ENCODE measurements at regions not wholly inside any gene's neighbourhood (a gene's known extent, or its start where the extent isn't known, plus 50 kb on each side); places are given as distances from the start of the nearest gene placed in this dataset.

DNA sequence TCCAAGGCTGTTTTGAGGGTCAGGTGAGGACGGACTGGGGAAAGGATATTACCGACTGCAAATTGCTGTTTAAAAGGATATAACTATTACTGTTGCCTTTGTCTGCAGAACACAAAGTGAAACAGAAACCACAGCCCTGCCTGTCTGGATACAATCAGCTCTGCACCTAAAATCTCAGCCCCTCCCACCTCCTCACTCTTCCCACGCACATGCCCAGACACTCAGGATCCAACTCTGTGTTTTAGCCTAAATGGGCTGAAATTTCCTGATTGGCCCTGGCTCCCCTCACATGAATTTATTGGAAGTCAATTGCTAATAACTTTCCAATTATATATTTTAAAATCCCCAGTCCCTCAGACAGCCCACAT, 176.3 kb upstream of the PPP1R26 start:
- Histone ChIP-seq H3K9me3 (replicated peaks; ENCODE audit: control insufficient read depth, insufficient read depth, low read depth, low read length) (no peaks in the 10 kb centered on the region), H3K9me1 (ENCODE audit: control insufficient read depth, insufficient read depth, low read length) (no peaks in the 10 kb centered on the region), H3K9ac (ENCODE audit: insufficient read depth in 1 of 2, low read depth in 2 of 2, low read length in 2 of 2) (no peak overlapping the region), H3K36me3 (ENCODE audit: control insufficient read depth, insufficient read depth, low read length) (no peaks in the 10 kb centered on the region), H3K27ac (ENCODE audit: extremely low read depth, low read depth, low read length) (no peak overlapping the region), H3K4me3 (no peak overlapping the region), H3K79me2 (ENCODE audit: control insufficient read depth, insufficient read depth, low read length) (no peaks in the 10 kb centered on the region), H2AFZ (ENCODE audit: low read depth, low read length) (no peak overlapping the region), H3K27me3 (ENCODE audit: control insufficient read depth in 2 of 2, insufficient read depth in 2 of 2, low read length in 2 of 2) (peaks cover 12 to 65% of the 10 kb centered on the region in 2 experiments; a peak in 3 of 5 replicates), H4K20me1 (replicated peaks; ENCODE audit: control insufficient read depth, insufficient read depth, low read length) (0 out of 2 replicates have a peak, but pooled peaks cover 4% of the 10 kb centered on the region), H3K4me1 (replicated peaks in 1 of 2; ENCODE audit: control insufficient read depth in 2 of 2, insufficient read depth in 2 of 2, low read length in 2 of 2) (no peaks in the 10 kb centered on the region), H3K4me2 (ENCODE audit: insufficient read depth, low read length) (no peak overlapping the region)
- 0% methylated on average over 3 of the region's 3 CpGs for WGBS (ENCODE audit: insufficient coverage, low coverage, missing lambda C conversion rate)
- intact Hi-C loops (cut with micrococcal nuclease) (no loop called here), in situ Hi-C loops (cut with MboI) (no loop called here)
- no peak for ATAC-seq
- no TSS peak for BruUV-seq (replicated peaks)
- no peak for DNase-seq (ENCODE audit: extremely low read depth in 1 of 4, low spot score in 3 of 4)
- POLR2A ChIA-PET = interaction anchor here (0.7 to 1.2 kb wide), 2 partner anchors 15 to 375 kb away, joined by 4 read pairs; no protein-coding TSS in a partner anchor
- no peak for FAIRE-seq
- CTCF ChIA-PET (ENCODE audit: low intra/inter-chr PET ratio) = no interaction called here
- TF ChIP-seq, protein P1, sequence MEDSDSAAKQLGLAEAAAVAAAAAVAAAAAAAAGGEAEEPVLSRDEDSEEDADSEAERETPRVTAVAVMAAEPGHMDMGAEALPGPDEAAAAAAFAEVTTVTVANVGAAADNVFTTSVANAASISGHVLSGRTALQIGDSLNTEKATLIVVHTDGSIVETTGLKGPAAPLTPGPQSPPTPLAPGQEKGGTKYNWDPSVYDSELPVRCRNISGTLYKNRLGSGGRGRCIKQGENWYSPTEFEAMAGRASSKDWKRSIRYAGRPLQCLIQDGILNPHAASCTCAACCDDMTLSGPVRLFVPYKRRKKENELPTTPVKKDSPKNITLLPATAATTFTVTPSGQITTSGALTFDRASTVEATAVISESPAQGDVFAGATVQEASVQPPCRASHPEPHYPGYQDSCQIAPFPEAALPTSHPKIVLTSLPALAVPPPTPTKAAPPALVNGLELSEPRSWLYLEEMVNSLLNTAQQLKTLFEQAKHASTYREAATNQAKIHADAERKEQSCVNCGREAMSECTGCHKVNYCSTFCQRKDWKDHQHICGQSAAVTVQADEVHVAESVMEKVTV (CRISPR knock-in tag; IDR thresholded peaks at IDR 0.05) = no peak
- TF ChIP-seq, protein P2, sequence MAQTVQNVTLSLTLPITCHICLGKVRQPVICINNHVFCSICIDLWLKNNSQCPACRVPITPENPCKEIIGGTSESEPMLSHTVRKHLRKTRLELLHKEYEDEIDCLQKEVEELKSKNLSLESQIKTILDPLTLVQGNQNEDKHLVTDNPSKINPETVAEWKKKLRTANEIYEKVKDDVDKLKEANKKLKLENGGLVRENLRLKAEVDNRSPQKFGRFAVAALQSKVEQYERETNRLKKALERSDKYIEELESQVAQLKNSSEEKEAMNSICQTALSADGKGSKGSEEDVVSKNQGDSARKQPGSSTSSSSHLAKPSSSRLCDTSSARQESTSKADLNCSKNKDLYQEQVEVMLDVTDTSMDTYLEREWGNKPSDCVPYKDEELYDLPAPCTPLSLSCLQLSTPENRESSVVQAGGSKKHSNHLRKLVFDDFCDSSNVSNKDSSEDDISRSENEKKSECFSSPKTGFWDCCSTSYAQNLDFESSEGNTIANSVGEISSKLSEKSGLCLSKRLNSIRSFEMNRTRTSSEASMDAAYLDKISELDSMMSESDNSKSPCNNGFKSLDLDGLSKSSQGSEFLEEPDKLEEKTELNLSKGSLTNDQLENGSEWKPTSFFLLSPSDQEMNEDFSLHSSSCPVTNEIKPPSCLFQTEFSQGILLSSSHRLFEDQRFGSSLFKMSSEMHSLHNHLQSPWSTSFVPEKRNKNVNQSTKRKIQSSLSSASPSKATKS (CRISPR knock-in tag; IDR thresholded peaks at IDR 0.05) = no peak
- no peak for TF ChIP-seq POLR2G (IDR thresholded peaks at IDR 0.05; ENCODE audit: low read depth, low read length)
- TF ChIP-seq GABPB1 (CRISPR knock-in tag; IDR thresholded peaks at IDR 0.05) = no peak
- TF ChIP-seq CHCHD3 (CRISPR knock-in tag; IDR thresholded peaks at IDR 0.05) = no peak
- no peak for TF ChIP-seq TAF1 (IDR thresholded peaks at IDR 0.05; ENCODE audit: control insufficient read depth, extremely low read depth, insufficient read depth, low read length, severe bottlenecking)
- no peak for TF ChIP-seq ZNF41 (CRISPR knock-in tag; conservative IDR thresholded peaks at IDR 0.05)
- TF ChIP-seq HNRNPUL1 (IDR thresholded peaks at IDR 0.05; ENCODE audit: low read length) = no peak
- TF ChIP-seq, protein P3, sequence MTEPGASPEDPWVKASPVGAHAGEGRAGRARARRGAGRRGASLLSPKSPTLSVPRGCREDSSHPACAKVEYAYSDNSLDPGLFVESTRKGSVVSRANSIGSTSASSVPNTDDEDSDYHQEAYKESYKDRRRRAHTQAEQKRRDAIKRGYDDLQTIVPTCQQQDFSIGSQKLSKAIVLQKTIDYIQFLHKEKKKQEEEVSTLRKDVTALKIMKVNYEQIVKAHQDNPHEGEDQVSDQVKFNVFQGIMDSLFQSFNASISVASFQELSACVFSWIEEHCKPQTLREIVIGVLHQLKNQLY (CRISPR knock-in tag; conservative IDR thresholded peaks at IDR 0.05) = no peak
- TF ChIP-seq, protein P4, sequence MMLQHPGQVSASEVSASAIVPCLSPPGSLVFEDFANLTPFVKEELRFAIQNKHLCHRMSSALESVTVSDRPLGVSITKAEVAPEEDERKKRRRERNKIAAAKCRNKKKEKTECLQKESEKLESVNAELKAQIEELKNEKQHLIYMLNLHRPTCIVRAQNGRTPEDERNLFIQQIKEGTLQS (IDR thresholded peaks at IDR 0.05) = no peak
- TF ChIP-seq, protein P4 (CRISPR knock-in tag; conservative IDR thresholded peaks at IDR 0.05) = no peak
- no peak for TF ChIP-seq HMG20A (CRISPR knock-in tag; conservative IDR thresholded peaks at IDR 0.05)
- no peak for TF ChIP-seq STAT5A (IDR thresholded peaks at IDR 0.05; ENCODE audit: borderline replicate concordance, low read length)
- no peak for TF ChIP-seq ZNF143 (CRISPR knock-in tag; IDR thresholded peaks at IDR 0.05)
- TF ChIP-seq HDAC2 (IDR thresholded peaks at IDR 0.05) = no peak
- no peak for TF ChIP-seq BDP1 (IDR thresholded peaks at IDR 0.05; ENCODE audit: insufficient read depth, insufficient read length)
- TF ChIP-seq CBX2 (IDR thresholded peaks at IDR 0.05; ENCODE audit: insufficient read depth, low read length, poor library complexity, severe bottlenecking) = no peak
- TF ChIP-seq TGIF2 (CRISPR knock-in tag; IDR thresholded peaks at IDR 0.05) = no peak
- TF ChIP-seq ZNF274 (IDR thresholded peaks at IDR 0.05; ENCODE audit: borderline replicate concordance, low read depth, low read length) = no peak

Data from K562 (cell line).